ENCODE measurements at regions not wholly inside any gene's neighbourhood (a gene's known extent, or its start where the extent isn't known, plus 50 kb on each side); places are given as distances from the start of the nearest gene placed in this dataset.

DNA sequence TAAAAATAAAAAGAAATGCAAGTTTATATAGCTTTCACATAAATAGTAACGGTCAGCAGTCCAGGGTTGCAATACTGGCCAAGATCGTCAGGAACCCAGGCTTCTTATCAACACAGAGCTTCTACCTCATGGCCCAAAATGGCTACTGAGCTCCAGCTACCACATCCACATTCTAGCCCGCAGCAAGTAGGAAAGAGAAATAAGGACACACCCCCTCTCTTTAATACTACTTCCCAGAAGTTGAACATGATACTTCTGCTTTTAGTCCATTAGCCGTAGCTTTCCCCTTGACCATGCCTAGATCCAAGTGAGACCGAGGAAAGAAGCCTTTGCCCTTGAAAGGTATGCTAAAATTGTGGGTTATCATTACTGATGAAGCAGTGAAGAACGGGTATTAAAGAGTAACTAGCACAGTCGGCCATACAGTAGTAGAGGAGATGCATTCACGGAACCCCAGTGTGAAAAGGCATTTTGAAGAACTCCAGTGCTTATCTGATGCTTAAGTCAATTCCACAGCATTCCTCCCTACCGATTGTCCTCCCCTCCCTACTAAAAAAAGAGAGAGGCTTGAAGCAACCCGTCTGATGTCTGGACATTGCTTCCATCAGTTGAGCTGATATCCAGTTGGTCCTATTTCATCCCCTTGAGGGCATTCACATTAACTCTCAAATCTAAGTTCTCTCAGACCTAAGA, 226.9 kb upstream of the RREB1 start (continued):
- TF ChIP-seq, protein P1, sequence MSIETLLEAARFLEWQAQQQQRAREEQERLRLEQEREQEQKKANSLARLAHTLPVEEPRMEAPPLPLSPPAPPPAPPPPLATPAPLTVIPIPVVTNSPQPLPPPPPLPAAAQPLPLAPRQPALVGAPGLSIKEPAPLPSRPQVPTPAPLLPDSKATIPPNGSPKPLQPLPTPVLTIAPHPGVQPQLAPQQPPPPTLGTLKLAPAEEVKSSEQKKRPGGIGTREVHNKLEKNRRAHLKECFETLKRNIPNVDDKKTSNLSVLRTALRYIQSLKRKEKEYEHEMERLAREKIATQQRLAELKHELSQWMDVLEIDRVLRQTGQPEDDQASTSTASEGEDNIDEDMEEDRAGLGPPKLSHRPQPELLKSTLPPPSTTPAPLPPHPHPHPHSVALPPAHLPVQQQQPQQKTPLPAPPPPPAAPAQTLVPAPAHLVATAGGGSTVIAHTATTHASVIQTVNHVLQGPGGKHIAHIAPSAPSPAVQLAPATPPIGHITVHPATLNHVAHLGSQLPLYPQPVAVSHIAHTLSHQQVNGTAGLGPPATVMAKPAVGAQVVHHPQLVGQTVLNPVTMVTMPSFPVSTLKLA (conservative IDR thresholded peaks at IDR 0.05), result 0 out of 4 replicates have a peak, but pooled peaks of 1 of the 2 experiments have one; percentile 31
- TF ChIP-seq, protein P2, sequence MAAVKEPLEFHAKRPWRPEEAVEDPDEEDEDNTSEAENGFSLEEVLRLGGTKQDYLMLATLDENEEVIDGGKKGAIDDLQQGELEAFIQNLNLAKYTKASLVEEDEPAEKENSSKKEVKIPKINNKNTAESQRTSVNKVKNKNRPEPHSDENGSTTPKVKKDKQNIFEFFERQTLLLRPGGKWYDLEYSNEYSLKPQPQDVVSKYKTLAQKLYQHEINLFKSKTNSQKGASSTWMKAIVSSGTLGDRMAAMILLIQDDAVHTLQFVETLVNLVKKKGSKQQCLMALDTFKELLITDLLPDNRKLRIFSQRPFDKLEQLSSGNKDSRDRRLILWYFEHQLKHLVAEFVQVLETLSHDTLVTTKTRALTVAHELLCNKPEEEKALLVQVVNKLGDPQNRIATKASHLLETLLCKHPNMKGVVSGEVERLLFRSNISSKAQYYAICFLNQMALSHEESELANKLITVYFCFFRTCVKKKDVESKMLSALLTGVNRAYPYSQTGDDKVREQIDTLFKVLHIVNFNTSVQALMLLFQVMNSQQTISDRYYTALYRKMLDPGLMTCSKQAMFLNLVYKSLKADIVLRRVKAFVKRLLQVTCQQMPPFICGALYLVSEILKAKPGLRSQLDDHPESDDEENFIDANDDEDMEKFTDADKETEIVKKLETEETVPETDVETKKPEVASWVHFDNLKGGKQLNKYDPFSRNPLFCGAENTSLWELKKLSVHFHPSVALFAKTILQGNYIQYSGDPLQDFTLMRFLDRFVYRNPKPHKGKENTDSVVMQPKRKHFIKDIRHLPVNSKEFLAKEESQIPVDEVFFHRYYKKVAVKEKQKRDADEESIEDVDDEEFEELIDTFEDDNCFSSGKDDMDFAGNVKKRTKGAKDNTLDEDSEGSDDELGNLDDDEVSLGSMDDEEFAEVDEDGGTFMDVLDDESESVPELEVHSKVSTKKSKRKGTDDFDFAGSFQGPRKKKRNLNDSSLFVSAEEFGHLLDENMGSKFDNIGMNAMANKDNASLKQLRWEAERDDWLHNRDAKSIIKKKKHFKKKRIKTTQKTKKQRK (IDR thresholded peaks at IDR 0.05; ENCODE audit: borderline replicate concordance, low read depth, low read length), result peak; percentile 41; the same call in 1 of the 2 replicates
- TF ChIP-seq NFRKB (IDR thresholded peaks at IDR 0.05; ENCODE audit: low read depth), result no peak
- no peak for TF ChIP-seq KDM5B (IDR thresholded peaks at IDR 0.05; ENCODE audit: insufficient replicate concordance, low read depth, low read length)
- no peak for TF ChIP-seq ZNF445 (CRISPR knock-in tag; IDR thresholded peaks at IDR 0.05; ENCODE audit: low read depth)
- TF ChIP-seq CCNT2 (IDR thresholded peaks at IDR 0.05; ENCODE audit: borderline replicate concordance, extremely low read depth, insufficient read length, low read depth, low read length), result no peak
- TF ChIP-seq TAF7 (tag; IDR thresholded peaks at IDR 0.05), result no peak
- TF ChIP-seq BCL6 (CRISPR knock-in tag; IDR thresholded peaks at IDR 0.05), result no peak
- TF ChIP-seq ZNF121 (CRISPR knock-in tag; conservative IDR thresholded peaks at IDR 0.05), result no peak
- TF ChIP-seq KLF10 (CRISPR knock-in tag; IDR thresholded peaks at IDR 0.05), result no peak
- 0 out of 2 replicates have a peak, but pooled peaks have one; percentile 40 for TF ChIP-seq TRIM28 (IDR thresholded peaks at IDR 0.05)
- TF ChIP-seq HMG20B (CRISPR knock-in tag; IDR thresholded peaks at IDR 0.05), result no peak
- TF ChIP-seq HIVEP1 (CRISPR knock-in tag; IDR thresholded peaks at IDR 0.05), result no peak
- peak; percentile 99 for TF ChIP-seq HLTF (IDR thresholded peaks at IDR 0.05)
- TF ChIP-seq ZFP1 (CRISPR knock-in tag; IDR thresholded peaks at IDR 0.05), result no peak
- TF ChIP-seq, protein P3, sequence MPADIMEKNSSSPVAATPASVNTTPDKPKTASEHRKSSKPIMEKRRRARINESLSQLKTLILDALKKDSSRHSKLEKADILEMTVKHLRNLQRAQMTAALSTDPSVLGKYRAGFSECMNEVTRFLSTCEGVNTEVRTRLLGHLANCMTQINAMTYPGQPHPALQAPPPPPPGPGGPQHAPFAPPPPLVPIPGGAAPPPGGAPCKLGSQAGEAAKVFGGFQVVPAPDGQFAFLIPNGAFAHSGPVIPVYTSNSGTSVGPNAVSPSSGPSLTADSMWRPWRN (IDR thresholded peaks at IDR 0.05; ENCODE audit: low read depth), result no peak
- no peak for TF ChIP-seq SMARCC2 (IDR thresholded peaks at IDR 0.05; ENCODE audit: low read depth)
- peak; percentile 98 for TF ChIP-seq SMARCA5 (IDR thresholded peaks at IDR 0.05)
- 0 out of 4 replicates have a peak, but pooled peaks of 1 of the 2 experiments have one; percentile 28 for TF ChIP-seq FOXK2 (conservative IDR thresholded peaks at IDR 0.05 in 1 of 2, IDR thresholded peaks at IDR 0.05 in 1 of 2; ENCODE audit: low read depth in 2 of 2)

Data from K562 (cell line).